Suprapubic skin (tissue), 4 donors: ENCODE measurements at regions not wholly inside any gene's neighbourhood (a gene's known extent, or its start where the extent isn't known, plus 50 kb on each side); places are given as distances from the start of the nearest gene placed in this dataset.

Source experiments
- CTCF ChIP-seq, 2 donors: fragments of 200-600 bp in 1 of 2; fragments of 450-650 bp in 1 of 2; sonication (generic) in 1 of 2; IDR thresholded peaks; one replicate each; pipeline ENCODE4 v1.5.1; 2016 to 2019; ENCODE audit warnings: antibody characterized with exemption in 2 of 2, mild to moderate bottlenecking in 1 of 2, moderate library complexity in 1 of 2
- EP300 ChIP-seq: sonication (generic); formaldehyde crosslinking; IDR thresholded peaks from one replicate; pipeline ENCODE4 v1.6.1; 2017; ENCODE audit warnings: antibody characterized with exemption
- POLR2A ChIP-seq, 2 donors: fragments of 450-650 bp; IDR thresholded peaks; one replicate each; pipeline ENCODE4 v1.6.1; 2017; ENCODE audit warnings: antibody characterized with exemption in 2 of 2, mild to moderate bottlenecking in 2 of 2, moderate library complexity in 2 of 2
- POLR2AphosphoS5 ChIP-seq, 3 donors: sonication (generic); formaldehyde crosslinking; IDR thresholded peaks; one replicate each; pipeline ENCODE4 v1.6.1; 2017; ENCODE audit warnings: antibody characterized with exemption in 3 of 3

DNA sequence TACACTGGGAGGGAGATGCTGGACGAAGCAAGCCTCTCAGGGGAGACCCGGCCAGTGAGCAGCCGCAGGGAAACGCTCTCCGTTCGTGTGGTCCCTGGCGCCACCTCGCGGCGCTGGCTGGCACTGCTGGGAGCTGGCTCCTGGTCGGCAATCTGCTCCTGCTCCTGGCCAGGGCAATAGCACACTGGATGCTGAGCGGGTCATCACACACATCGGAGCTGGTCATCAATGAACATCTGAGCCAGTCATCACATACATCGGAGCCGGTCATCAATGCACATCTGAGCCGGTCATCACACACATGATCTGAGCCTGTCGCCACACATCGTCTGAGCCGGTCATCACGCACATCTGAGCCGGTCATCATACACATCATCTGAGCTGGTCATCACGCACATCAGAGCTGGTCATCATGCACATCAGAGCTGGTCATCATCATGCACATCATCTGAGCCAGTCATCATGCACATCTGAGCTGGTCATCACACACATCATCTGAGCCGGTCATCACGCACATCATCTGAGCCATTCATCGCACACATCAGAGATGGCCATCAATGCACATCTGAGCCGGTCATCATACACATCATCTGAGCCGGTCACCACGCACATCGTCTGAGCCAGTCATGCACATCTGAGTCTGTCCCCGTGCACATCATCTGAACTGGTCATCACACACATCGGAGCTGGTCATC, 217.3 kb downstream of the RBFOX3 start:
- TF ChIP-seq CTCF (IDR thresholded peaks at IDR 0.05) = peak; percentile 78 to 97
- no peak for TF ChIP-seq POLR2A (IDR thresholded peaks at IDR 0.05)
- no peak for TF ChIP-seq EP300
- no peak for TF ChIP-seq POLR2AphosphoS5 (IDR thresholded peaks at IDR 0.05)
